HuH-7 (cell line): ENCODE measurements at regions not wholly inside any gene's neighbourhood (a gene's known extent, or its start where the extent isn't known, plus 50 kb on each side); places are given as distances from the start of the nearest gene placed in this dataset.
"Not testable (repeated sequence)": the region's sequence is repeated elsewhere in the genome, so short reads cannot be mapped to it uniquely, and the experiment has no call there.

Experiments
- DNase-seq: peaks from one replicate; pipeline ENCODE4 v3.0.0; 2011; ENCODE audit warnings: low spot score

- DNase-seq, result no peak
These were observed 1382.6 kb downstream of the ARAP2 start for GRCh38 chr4:34861666-34862065.

- no peak for DNase-seq
These were observed 1365.4 kb downstream of the ARAP2 start for GRCh38 chr4:34878961-34879360.

GRCh38 chr4:34880246-34880645 lies 1364.1 kb downstream of the ARAP2 start:
- DNase-seq, result no peak

GRCh38 chr4:34891892-34892291 lies 1352.4 kb downstream of the ARAP2 start:
- DNase-seq, result no peak

- no peak for DNase-seq
These were observed 1350.9 kb downstream of the ARAP2 start for GRCh38 chr4:34893382-34893781.

GRCh38 chr4:34920032-34920431 lies 1324.3 kb downstream of the ARAP2 start:
- no peak for DNase-seq

- DNase-seq, result no peak
These were observed 1322.9 kb downstream of the ARAP2 start for GRCh38 chr4:34921391-34921790.

- no peak for DNase-seq
These were observed 1322.0 kb downstream of the ARAP2 start for GRCh38 chr4:34922325-34922724.

GRCh38 chr4:34932591-34932990 lies 1311.7 kb downstream of the ARAP2 start:
- DNase-seq, result no peak

GRCh38 chr4:34935739-34936138 lies 1308.6 kb downstream of the ARAP2 start:
- DNase-seq, result no peak

- DNase-seq, result no peak
These were observed 1305.2 kb downstream of the ARAP2 start for GRCh38 chr4:34939073-34939472.

- DNase-seq, result no peak
These were observed 1300.5 kb downstream of the ARAP2 start for GRCh38 chr4:34943741-34944386.

- DNase-seq, result no peak
These were observed 1293.4 kb downstream of the ARAP2 start for GRCh38 chr4:34950926-34951325.

GRCh38 chr4:34953145-34953799 lies 1291.0 kb downstream of the ARAP2 start:
- peak; percentile 64 for DNase-seq

- DNase-seq, result no peak
These were observed 1279.7 kb downstream of the ARAP2 start for GRCh38 chr4:34964613-34965012.

GRCh38 chr4:34972189-34972588 lies 1272.1 kb downstream of the ARAP2 start:
- DNase-seq, result no peak

- DNase-seq, result no peak
These were observed 1270.5 kb downstream of the ARAP2 start for GRCh38 chr4:34973650-34974312.

- DNase-seq, result no peak
These were observed 1270.0 kb downstream of the ARAP2 start for GRCh38 chr4:34974313-34974680.

- not testable (repeated sequence) for DNase-seq
These were observed 1223.1 kb downstream of the ARAP2 start for GRCh38 chr4:35021222-35021621.

GRCh38 chr4:35025152-35025834 lies 1219.0 kb downstream of the ARAP2 start:
- DNase-seq, result no peak

- DNase-seq, result no peak
These were observed 1206.1 kb downstream of the ARAP2 start for GRCh38 chr4:35038079-35038805.

GRCh38 chr4:35038845-35039244 lies 1205.5 kb downstream of the ARAP2 start:
- no peak for DNase-seq
